22Rv1 (cell line): ENCODE measurements at regions not wholly inside any gene's neighbourhood (a gene's known extent, or its start where the extent isn't known, plus 50 kb on each side); places are given as distances from the start of the nearest gene placed in this dataset.

Source experiments
- ZFX ChIP-seq: fragments of 450-650 bp; IDR thresholded peaks from 2 replicates; pipeline ENCODE4 v1.6.1; 2017; ENCODE audit warnings: antibody characterized with exemption, borderline replicate concordance
- TF ChIP-seq, protein P1 (sequence below): fragments of 450-650 bp; IDR thresholded peaks from 2 replicates; pipeline ENCODE4 v1.5.1; 2017; ENCODE audit warnings: mild to moderate bottlenecking

DNA sequence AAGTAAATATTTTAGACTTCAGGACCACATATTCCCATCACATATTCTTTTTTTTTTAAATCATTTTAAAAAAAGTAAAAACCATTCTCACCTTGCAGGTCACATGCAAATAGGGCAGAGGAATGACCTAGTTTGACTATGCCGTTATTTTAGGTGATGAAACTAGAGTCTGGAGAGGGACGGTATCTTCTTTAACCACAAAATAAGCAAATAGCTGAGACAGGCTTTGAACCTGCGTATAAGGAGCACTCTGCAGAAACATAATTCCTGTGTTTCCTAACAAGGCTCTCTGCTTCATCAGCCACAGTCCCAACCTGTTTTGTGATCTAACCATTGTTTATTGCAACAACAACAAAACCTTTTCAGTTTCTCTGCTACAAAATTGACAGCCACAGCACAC is 121.5 kb downstream of the PCTP start:
- TF ChIP-seq, protein P1, sequence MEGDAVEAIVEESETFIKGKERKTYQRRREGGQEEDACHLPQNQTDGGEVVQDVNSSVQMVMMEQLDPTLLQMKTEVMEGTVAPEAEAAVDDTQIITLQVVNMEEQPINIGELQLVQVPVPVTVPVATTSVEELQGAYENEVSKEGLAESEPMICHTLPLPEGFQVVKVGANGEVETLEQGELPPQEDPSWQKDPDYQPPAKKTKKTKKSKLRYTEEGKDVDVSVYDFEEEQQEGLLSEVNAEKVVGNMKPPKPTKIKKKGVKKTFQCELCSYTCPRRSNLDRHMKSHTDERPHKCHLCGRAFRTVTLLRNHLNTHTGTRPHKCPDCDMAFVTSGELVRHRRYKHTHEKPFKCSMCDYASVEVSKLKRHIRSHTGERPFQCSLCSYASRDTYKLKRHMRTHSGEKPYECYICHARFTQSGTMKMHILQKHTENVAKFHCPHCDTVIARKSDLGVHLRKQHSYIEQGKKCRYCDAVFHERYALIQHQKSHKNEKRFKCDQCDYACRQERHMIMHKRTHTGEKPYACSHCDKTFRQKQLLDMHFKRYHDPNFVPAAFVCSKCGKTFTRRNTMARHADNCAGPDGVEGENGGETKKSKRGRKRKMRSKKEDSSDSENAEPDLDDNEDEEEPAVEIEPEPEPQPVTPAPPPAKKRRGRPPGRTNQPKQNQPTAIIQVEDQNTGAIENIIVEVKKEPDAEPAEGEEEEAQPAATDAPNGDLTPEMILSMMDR, result no peak
- TF ChIP-seq ZFX, result no peak
